ENCODE measurements at regions not wholly inside any gene's neighbourhood (a gene's known extent, or its start where the extent isn't known, plus 50 kb on each side); places are given as distances from the start of the nearest gene placed in this dataset.
"Not testable (repeated sequence)": the region's sequence is repeated elsewhere in the genome, so short reads cannot be mapped to it uniquely, and the experiment has no call there.

GRCh38 chr3:159497361-159497760 is 491.3 kb upstream of the IL12A start:
- Histone ChIP-seq H3K4me3 (ENCODE audit: low read length) (no peak overlapping the region), H3K4me1 (ENCODE audit: control insufficient read depth, insufficient read depth, low read length) (no peaks in the 10 kb centered on the region), H3K27ac (ENCODE audit: low read length) (no peak overlapping the region), H3K27me3 (ENCODE audit: control insufficient read depth, insufficient read depth, low read length) (no peaks in the 10 kb centered on the region), H3K36me3 (ENCODE audit: control insufficient read depth, insufficient read depth, low read length) (no peaks in the 10 kb centered on the region), H3K9me3 (ENCODE audit: control insufficient read depth, insufficient read depth, low read length) (no peaks in the 10 kb centered on the region)
- intact Hi-C loops (cut with micrococcal nuclease) = no loop called here
- Mint-ChIP-seq H3K4me3 (no peak overlapping the region), H3K36me3 (peaks cover 7% of the 10 kb centered on the region), H3K9me3 (peaks cover 4 to 10% of the 10 kb centered on the region in 2 donors), H3K27ac (no peak overlapping the region), H3K4me1 (no peaks in the 10 kb centered on the region), H3K27me3 (ENCODE audit: low read depth in 2 of 2) (no peaks in the 10 kb centered on the region)
- no peak for TF ChIP-seq CTCF (IDR thresholded peaks at IDR 0.05)
- ATAC-seq (no peak), DNase-seq (no peak)
- WGBS (ENCODE audit: insufficient coverage) = no CpG with 5 or more reads among the region's 2 CpGs

- H3K27me3 ChIP-seq (ENCODE audit: control insufficient read depth, insufficient read depth, low read length) = no peaks in the 10 kb centered on the region
- H3K4me1 ChIP-seq (ENCODE audit: control insufficient read depth, insufficient read depth, low read length) = no peaks in the 10 kb centered on the region
- Mint-ChIP-seq H3K27ac (no peak overlapping the region), H3K4me3 (no peak overlapping the region), H3K9me3 (peaks cover 4 to 8% of the 10 kb centered on the region in 2 donors), H3K27me3 (ENCODE audit: low read depth in 2 of 2) (no peaks in the 10 kb centered on the region), H3K4me1 (no peaks in the 10 kb centered on the region), H3K36me3 (peaks cover under 1% of the 10 kb centered on the region)
- no peak overlapping the region for H3K4me3 ChIP-seq (ENCODE audit: low read length)
- no peak for TF ChIP-seq CTCF (IDR thresholded peaks at IDR 0.05)
- H3K36me3 ChIP-seq (ENCODE audit: control insufficient read depth, insufficient read depth, low read length) = no peaks in the 10 kb centered on the region
- DNase-seq (no peak), ATAC-seq (no peak)
- no peak overlapping the region for H3K27ac ChIP-seq (ENCODE audit: low read length)
- no peaks in the 10 kb centered on the region for H3K9me3 ChIP-seq (ENCODE audit: control insufficient read depth, insufficient read depth, low read length)
- intact Hi-C loops (cut with micrococcal nuclease) = no loop called here
- 69% methylated on average over 6 of the region's 6 CpGs for WGBS (ENCODE audit: insufficient coverage)
Observed at GRCh38 chr3:159499031-159499793, 489.4 kb upstream of the IL12A start.

- Mint-ChIP-seq H3K27ac (no peak overlapping the region), H3K4me3 (no peak overlapping the region), H3K27me3 (ENCODE audit: low read depth in 2 of 2) (no peaks in the 10 kb centered on the region), H3K4me1 (no peaks in the 10 kb centered on the region), H3K36me3 (no peaks in the 10 kb centered on the region), H3K9me3 (peaks cover 6 to 10% of the 10 kb centered on the region in 2 donors)
- H3K36me3 ChIP-seq (ENCODE audit: control insufficient read depth, insufficient read depth, low read length) = no peaks in the 10 kb centered on the region
- H3K27me3 ChIP-seq (ENCODE audit: control insufficient read depth, insufficient read depth, low read length) = no peaks in the 10 kb centered on the region
- no peaks in the 10 kb centered on the region for H3K9me3 ChIP-seq (ENCODE audit: control insufficient read depth, insufficient read depth, low read length)
- no peaks in the 10 kb centered on the region for H3K4me1 ChIP-seq (ENCODE audit: control insufficient read depth, insufficient read depth, low read length)
- intact Hi-C loops (cut with micrococcal nuclease) = no loop called here
- no peak for ATAC-seq
- WGBS (ENCODE audit: insufficient coverage) = no CpG with 5 or more reads among the region's 1 CpG
- no peak overlapping the region for H3K27ac ChIP-seq (ENCODE audit: low read length)
- no peak for TF ChIP-seq CTCF (IDR thresholded peaks at IDR 0.05)
- H3K4me3 ChIP-seq (ENCODE audit: low read length) = no peak overlapping the region
- no peak for DNase-seq
Observed at GRCh38 chr3:159501029-159501428, 487.6 kb upstream of the IL12A start.

GRCh38 chr3:159502986-159503385 is 485.6 kb upstream of the IL12A start:
- TF ChIP-seq CTCF (IDR thresholded peaks at IDR 0.05) = no peak
- H3K27me3 Mint-ChIP-seq (ENCODE audit: low read depth in 2 of 2) = no peaks in the 10 kb centered on the region

GRCh38 chr3:159510988-159511387 is 477.6 kb upstream of the IL12A start:
- H3K4me1 ChIP-seq (ENCODE audit: control insufficient read depth, insufficient read depth, low read length); H3K4me3 ChIP-seq (ENCODE audit: low read length); H3K36me3 Mint-ChIP-seq; H3K27me3 ChIP-seq (ENCODE audit: control insufficient read depth, insufficient read depth, low read length); H3K36me3 ChIP-seq (ENCODE audit: control insufficient read depth, insufficient read depth, low read length); ATAC-seq; intact Hi-C loops (cut with micrococcal nuclease); H3K27me3 Mint-ChIP-seq (ENCODE audit: low read depth in 2 of 2); H3K4me1 Mint-ChIP-seq; H3K27ac ChIP-seq (ENCODE audit: low read length); H3K27ac Mint-ChIP-seq; DNase-seq; H3K9me3 ChIP-seq (ENCODE audit: control insufficient read depth, insufficient read depth, low read length); H3K4me3 Mint-ChIP-seq: not testable (repeated sequence)
- 91% methylated on average over 7 of the region's 7 CpGs for WGBS (ENCODE audit: insufficient coverage)
- peaks cover 10 to 11% of the 10 kb centered on the region in 2 donors for H3K9me3 Mint-ChIP-seq

More at GRCh38 chr3:159502986-159503385, 485.6 kb upstream of the IL12A start:
- intact Hi-C loops (cut with micrococcal nuclease) = no loop called here
- Histone ChIP-seq H3K4me3 (ENCODE audit: low read length) (no peak overlapping the region), H3K4me1 (ENCODE audit: control insufficient read depth, insufficient read depth, low read length) (no peaks in the 10 kb centered on the region), H3K36me3 (ENCODE audit: control insufficient read depth, insufficient read depth, low read length) (no peaks in the 10 kb centered on the region), H3K27ac (ENCODE audit: low read length) (no peak overlapping the region), H3K27me3 (ENCODE audit: control insufficient read depth, insufficient read depth, low read length) (no peaks in the 10 kb centered on the region), H3K9me3 (ENCODE audit: control insufficient read depth, insufficient read depth, low read length) (no peaks in the 10 kb centered on the region)
- WGBS (ENCODE audit: insufficient coverage) = 88% methylated on average over 2 of the region's 2 CpGs
- Mint-ChIP-seq H3K9me3 (peaks cover 3 to 10% of the 10 kb centered on the region in 2 donors), H3K27ac (no peak overlapping the region), H3K36me3 (no peaks in the 10 kb centered on the region), H3K4me3 (no peak overlapping the region), H3K4me1 (no peaks in the 10 kb centered on the region)
- ATAC-seq (no peak), DNase-seq (no peak)

All from natural killer cell (primary cell).